GM21825 (cell line): ENCODE measurements at regions not wholly inside any gene's neighbourhood (a gene's known extent, or its start where the extent isn't known, plus 50 kb on each side); places are given as distances from the start of the nearest gene placed in this dataset.

ENCODE experiments used
- ATAC-seq: cut with Tn5 transposase; IDR thresholded peaks from one replicate; pipeline ENCODE4 v1.9.1; 2021; ENCODE audit warnings: mild to moderate bottlenecking, moderate library complexity; ENCODE audit not compliant: unreplicated experiment

DNA sequence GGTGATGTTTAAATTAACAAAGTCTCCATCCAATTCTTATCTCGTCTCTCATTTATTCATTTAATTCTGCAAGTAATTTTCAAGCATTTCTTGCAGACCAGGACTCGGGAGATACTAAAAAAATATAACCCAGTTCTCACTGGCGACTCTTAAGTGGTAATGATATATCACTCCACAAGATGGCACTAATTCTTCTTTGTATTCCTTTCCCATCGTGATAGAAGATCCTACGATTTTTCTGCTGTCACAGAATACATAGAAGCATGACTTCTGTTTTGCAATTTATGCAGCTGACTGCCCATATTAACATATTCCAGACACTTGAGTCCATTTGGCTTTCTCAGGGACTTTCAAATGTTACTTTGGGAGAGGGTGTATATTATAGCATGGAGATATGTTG, 64.0 kb upstream of the FGF13 start:
- no peak for ATAC-seq

DNA sequence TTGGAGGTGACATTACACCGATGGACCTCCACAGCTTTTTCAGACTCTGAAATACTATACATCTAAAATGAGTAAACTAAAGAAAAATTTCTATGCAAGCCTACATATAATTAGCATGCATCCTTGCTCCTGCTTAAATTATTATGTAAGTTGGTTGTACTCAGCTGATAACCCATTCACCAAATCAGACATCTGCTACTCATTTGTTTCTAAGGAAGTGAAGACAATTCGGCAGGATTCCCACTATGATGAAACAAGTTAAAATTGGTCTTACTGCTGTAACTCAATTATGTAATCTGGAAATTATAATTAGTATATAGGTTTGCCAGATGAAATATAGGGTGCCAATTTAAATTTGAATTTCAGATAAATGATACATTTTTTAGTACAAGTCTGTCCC, 59.5 kb upstream of the FGF13 start:
- ATAC-seq = no peak

DNA sequence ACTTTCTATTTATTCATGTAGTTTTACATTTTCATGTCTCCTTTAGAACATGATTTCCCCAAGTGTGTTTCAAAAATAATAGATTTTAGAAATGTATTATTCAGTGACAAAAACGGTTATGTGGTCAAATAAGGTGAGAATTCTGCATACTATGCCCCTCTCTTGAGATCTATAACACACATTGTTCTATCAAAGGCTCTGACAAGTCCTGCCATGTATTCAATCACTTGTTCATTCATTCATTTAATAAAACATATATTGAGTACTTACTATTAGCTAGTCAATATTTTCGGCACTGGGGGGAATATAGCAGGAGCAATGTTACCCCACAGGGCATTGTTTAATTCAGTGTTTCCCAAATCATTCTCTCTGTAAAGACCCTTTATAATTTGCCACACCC, 58.4 kb upstream of the FGF13 start:
- ATAC-seq = no peak

DNA sequence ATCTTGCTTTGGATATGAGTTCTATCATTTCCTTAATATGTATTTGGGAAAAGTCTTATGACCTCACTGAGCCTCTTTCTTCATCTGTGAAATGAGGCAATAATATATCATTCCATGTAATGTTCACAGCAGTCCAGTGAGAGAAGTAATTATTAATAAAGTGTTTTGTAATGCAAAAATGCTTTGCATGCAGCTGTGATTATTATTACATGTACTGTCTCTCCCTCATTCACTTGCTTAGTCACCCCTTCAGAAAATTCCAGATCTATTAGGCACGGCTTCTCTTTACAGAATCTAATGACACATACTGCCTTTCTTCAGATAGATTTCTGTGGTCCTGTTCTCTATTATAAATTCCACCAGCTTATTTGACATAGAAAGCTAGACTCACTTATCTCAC, 53.5 kb upstream of the FGF13 start:
- no peak for ATAC-seq

DNA sequence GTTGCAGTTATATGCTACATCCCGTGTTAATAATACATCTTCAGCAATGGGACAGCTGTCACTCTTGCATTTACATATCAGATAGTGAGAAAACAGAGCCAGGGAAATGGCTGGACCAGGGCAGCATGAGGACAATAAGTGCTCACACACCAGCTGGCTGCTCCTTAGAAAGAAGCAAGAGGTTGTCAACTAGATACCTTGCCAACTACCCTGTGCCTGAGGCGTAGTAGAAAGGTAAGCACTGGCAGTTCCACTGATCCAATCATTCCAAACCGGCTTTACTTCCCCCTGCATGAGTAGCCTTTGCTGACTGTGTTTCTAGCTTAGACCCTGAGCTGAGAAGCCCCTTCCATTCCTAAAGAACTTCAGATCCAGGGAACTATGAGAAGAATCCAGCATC, 52.2 kb upstream of the FGF13 start:
- no peak for ATAC-seq

DNA sequence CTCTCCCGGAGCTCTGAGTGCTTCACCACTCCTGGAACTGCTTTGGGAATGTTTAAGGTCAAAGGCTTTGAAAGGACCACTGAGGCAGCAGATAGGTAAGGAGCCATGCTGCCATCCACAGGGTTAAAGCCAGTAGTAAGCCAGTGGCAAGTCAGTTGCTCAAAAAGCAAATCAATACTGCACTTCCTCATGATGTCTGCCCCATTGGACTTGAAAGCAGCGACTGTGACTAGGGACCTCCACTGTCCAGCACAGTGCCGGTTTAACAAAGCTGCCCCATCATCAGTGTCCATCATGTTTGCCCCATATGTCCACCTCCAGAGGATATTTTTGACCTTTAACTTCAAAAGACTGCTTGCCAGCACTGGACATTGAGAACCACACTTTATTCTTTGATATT, 49.9 kb upstream of the FGF13 start:
- ATAC-seq = no peak
